Astrocyte (in vitro differentiated cells and primary cell): ENCODE measurements at regions not wholly inside any gene's neighbourhood (a gene's known extent, or its start where the extent isn't known, plus 50 kb on each side); places are given as distances from the start of the nearest gene placed in this dataset.

Experiments
- DNase-seq: peaks from one replicate; pipeline ENCODE4 v3.0.0-alpha.2; 2010; ENCODE audit warnings: low read depth
- FAIRE-seq: peaks from 2 replicates; lab custom pipeline; 2011; peaks lifted over from hg19 to GRCh38; lab: Jason Lieb, UNC
- H2AFZ ChIP-seq: 2 replicates; pipeline ENCODE4 v1.6.0; 2012; ENCODE audit warnings: low read depth, low read length, inconsistent platforms
- H3K27ac ChIP-seq: 2 replicates; pipeline ENCODE4 v1.5.1; 2011; ENCODE audit warnings: low read depth, low read length, inconsistent platforms
- H3K27me3 ChIP-seq: 2 replicates; pipeline ENCODE4 v1.6.0; 2011; ENCODE audit warnings: low read length, inconsistent platforms; ENCODE audit not compliant: insufficient read depth
- H3K36me3 ChIP-seq: 2 replicates; pipeline ENCODE4 v1.5.1; 2011; ENCODE audit warnings: low read length, inconsistent platforms; ENCODE audit not compliant: insufficient read depth
- H3K4me1 ChIP-seq: 2 replicates; pipeline ENCODE4 v1.5.1; 2011; ENCODE audit warnings: low read length, inconsistent platforms; ENCODE audit not compliant: insufficient read depth
- H3K4me2 ChIP-seq: 2 replicates; pipeline ENCODE4 v1.6.0; 2012; ENCODE audit warnings: low read length, inconsistent platforms
- H3K4me3 ChIP-seq: 2 replicates; pipeline ENCODE4 v1.5.1; 2011; ENCODE audit warnings: low read depth, mild to moderate bottlenecking, low read length, inconsistent platforms; ENCODE audit not compliant: insufficient read depth
- H3K79me2 ChIP-seq: 2 replicates; pipeline ENCODE4 v1.6.0; 2012; ENCODE audit warnings: mild to moderate bottlenecking, low read length, inconsistent platforms; ENCODE audit not compliant: insufficient read depth
- H3K9ac ChIP-seq: 2 replicates; pipeline ENCODE4 v1.6.0; 2012; ENCODE audit warnings: mild to moderate bottlenecking, low read length, inconsistent platforms
- H3K9me3 ChIP-seq: 2 replicates; pipeline ENCODE4 v1.5.1; 2012; ENCODE audit warnings: low read depth, mild to moderate bottlenecking, low read length, inconsistent platforms; ENCODE audit not compliant: insufficient read depth
- H4K20me1 ChIP-seq: 2 replicates; pipeline ENCODE4 v1.6.0; 2012; ENCODE audit warnings: low read length, inconsistent platforms; ENCODE audit not compliant: insufficient read depth
- H3K27ac Mint-ChIP-seq: one replicate; pipeline ENCODE4 v1.8.0; 2021; ENCODE audit warnings: mild to moderate bottlenecking, mixed read lengths; ENCODE audit not compliant: unreplicated experiment
- H3K27me3 Mint-ChIP-seq: one replicate; pipeline ENCODE4 v1.8.0; 2021; ENCODE audit warnings: low read depth, mixed read lengths; ENCODE audit not compliant: unreplicated experiment
- H3K36me3 Mint-ChIP-seq: one replicate; pipeline ENCODE4 v1.8.0; 2021; ENCODE audit warnings: low read depth, mixed read lengths; ENCODE audit not compliant: unreplicated experiment
- H3K4me1 Mint-ChIP-seq: one replicate; pipeline ENCODE4 v1.8.0; 2021; ENCODE audit warnings: low read depth, mixed read lengths; ENCODE audit not compliant: unreplicated experiment
- H3K4me3 Mint-ChIP-seq: one replicate; pipeline ENCODE4 v1.8.0; 2021; ENCODE audit warnings: mild to moderate bottlenecking, moderate library complexity, mixed read lengths; ENCODE audit not compliant: unreplicated experiment
- H3K9me3 Mint-ChIP-seq: one replicate; pipeline ENCODE4 v1.8.0; 2021; ENCODE audit warnings: mild to moderate bottlenecking, mixed read lengths; ENCODE audit not compliant: unreplicated experiment
- CTCF ChIP-seq: IDR thresholded peaks from 2 replicates; pipeline ENCODE4 v1.5.1; 2011; ENCODE audit warnings: low read depth, mild to moderate bottlenecking, inconsistent platforms, low read length, moderate library complexity; ENCODE audit not compliant: insufficient read depth
- EZH2 ChIP-seq: IDR thresholded peaks from 2 replicates; pipeline ENCODE4 v1.6.1; 2012; ENCODE audit warnings: mild to moderate bottlenecking, low read length, inconsistent platforms; ENCODE audit not compliant: insufficient read depth

- Histone ChIP-seq H3K9ac (no peak overlapping the region), H3K4me3 (no peak overlapping the region), H3K27me3 (no peaks in the 10 kb centered on the region), H4K20me1 (no peaks in the 10 kb centered on the region), H3K9me3 (no peaks in the 10 kb centered on the region), H3K4me1 (peaks cover 11% of the 10 kb centered on the region), H3K27ac (no peak overlapping the region), H3K36me3 (no peaks in the 10 kb centered on the region), H3K79me2 (no peaks in the 10 kb centered on the region), H2AFZ (no peak overlapping the region), H3K4me2 (no peak overlapping the region)
- no peak overlapping the region for H3K27ac Mint-ChIP-seq
- no peak for FAIRE-seq
- no peaks in the 10 kb centered on the region for H3K36me3 Mint-ChIP-seq
- no peak overlapping the region for H3K4me3 Mint-ChIP-seq
- H3K4me1 Mint-ChIP-seq, result peaks cover 29% of the 10 kb centered on the region
- TF ChIP-seq CTCF, result no peak
- TF ChIP-seq EZH2, result no peak
- DNase-seq, result no peak
- H3K9me3 Mint-ChIP-seq, result no peaks in the 10 kb centered on the region
- no peaks in the 10 kb centered on the region for H3K27me3 Mint-ChIP-seq
These were observed 189.1 kb downstream of the EPM2A start for GRCh38 chr6:145546265-145546664.

GRCh38 chr6:145547594-145548335 lies 187.6 kb downstream of the EPM2A start:
- H3K4me1 ChIP-seq, result peaks cover 11% of the 10 kb centered on the region
- no peak overlapping the region for H3K4me2 ChIP-seq
- H3K27me3 ChIP-seq, result no peaks in the 10 kb centered on the region
- H4K20me1 ChIP-seq, result no peaks in the 10 kb centered on the region
- H3K27ac ChIP-seq, result no peak overlapping the region
- no peak overlapping the region for H3K4me3 ChIP-seq
- H3K9ac ChIP-seq, result no peak overlapping the region
- H3K9me3 ChIP-seq, result no peaks in the 10 kb centered on the region
- DNase-seq (no peak), FAIRE-seq (no peak)
- H3K27ac Mint-ChIP-seq, result peak overlapping the region; percentile 11
- no peak overlapping the region for H2AFZ ChIP-seq
- no peaks in the 10 kb centered on the region for H3K36me3 ChIP-seq
- peaks cover 33% of the 10 kb centered on the region for H3K4me1 Mint-ChIP-seq
- H3K4me3 Mint-ChIP-seq, result no peak overlapping the region
- no peaks in the 10 kb centered on the region for H3K36me3 Mint-ChIP-seq
- H3K79me2 ChIP-seq, result no peaks in the 10 kb centered on the region
- no peak for TF ChIP-seq CTCF
- no peak for TF ChIP-seq EZH2
- H3K9me3 Mint-ChIP-seq, result no peaks in the 10 kb centered on the region
- H3K27me3 Mint-ChIP-seq, result no peaks in the 10 kb centered on the region
